HepG2 (cell line): ENCODE measurements at regions not wholly inside any gene's neighbourhood (a gene's known extent, or its start where the extent isn't known, plus 50 kb on each side); places are given as distances from the start of the nearest gene placed in this dataset.

ENCODE experiments used
- CHCHD3 ChIP-seq: sonication (generic); formaldehyde crosslinking; IDR thresholded peaks from 2 replicates; pipeline ENCODE4 v1.8.0; 2022; ENCODE audit warnings: mild to moderate bottlenecking, missing genetic modification reagents, moderate library complexity
- GATAD2A ChIP-seq: IDR thresholded peaks from 2 replicates; pipeline ENCODE4 v1.6.1; 2016
- POLR2G ChIP-seq: fragments of 200-400 bp; formaldehyde crosslinking; IDR thresholded peaks from 2 replicates; pipeline ENCODE4 v1.6.1; 2018; ENCODE audit warnings: mild to moderate bottlenecking, low read depth, low read length, moderate library complexity
- TCF12 ChIP-seq, 2 experiments: fragments of 450-650 bp in 1 of 2; sonication (generic) in 1 of 2; formaldehyde crosslinking in 1 of 2; IDR thresholded peaks; 2 replicates each; pipeline versions ENCODE4 v1.6.1 to v1.8.0; 2017 to 2022; ENCODE audit warnings: antibody characterized with exemption in 1 of 2, mild to moderate bottlenecking in 1 of 2, missing genetic modification reagents in 1 of 2, moderate library complexity in 1 of 2
- ZNF709 ChIP-seq: sonication (generic); formaldehyde crosslinking; IDR thresholded peaks from 2 replicates; pipeline ENCODE4 v1.5.0; 2020; ENCODE audit warnings: mild to moderate bottlenecking, missing genetic modification reagents
- TF ChIP-seq, protein P1 (sequence below): sonication (generic); formaldehyde crosslinking; IDR thresholded peaks from 2 replicates; pipeline ENCODE4; 2020; ENCODE audit warnings: missing genetic modification reagents, mild to moderate bottlenecking, borderline replicate concordance
- TF ChIP-seq, protein P2 (sequence below): sonication (generic); formaldehyde crosslinking; IDR thresholded peaks from 2 replicates; pipeline ENCODE4 v1.5.0; 2020; ENCODE audit warnings: missing genetic modification reagents
- TF ChIP-seq, protein P3 (sequence below): sonication (generic); formaldehyde crosslinking; IDR thresholded peaks from 2 replicates; pipeline ENCODE4 v1.9.0; 2021; ENCODE audit warnings: missing genetic modification reagents, mild to moderate bottlenecking, borderline replicate concordance

DNA sequence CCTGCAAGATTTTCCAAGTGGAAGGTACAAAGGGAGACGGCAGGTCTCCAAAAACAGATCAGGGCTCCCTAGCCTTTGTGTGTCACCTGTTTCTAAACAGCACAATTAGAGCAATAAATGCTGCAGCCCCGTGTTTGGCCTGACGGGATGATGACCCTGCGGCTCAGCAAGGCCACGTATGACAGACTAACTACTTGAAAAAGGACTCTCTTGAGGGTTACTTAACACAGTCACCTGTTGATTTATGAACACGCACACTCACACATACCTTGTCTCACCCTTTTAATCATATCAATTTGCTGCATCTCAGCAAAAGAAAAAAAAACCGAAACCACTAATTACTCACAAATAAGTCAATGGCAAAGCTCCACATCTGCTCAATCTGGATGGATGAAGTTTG, 199.6 kb upstream of the GAS1 start (continued):
- TF ChIP-seq, protein P1, sequence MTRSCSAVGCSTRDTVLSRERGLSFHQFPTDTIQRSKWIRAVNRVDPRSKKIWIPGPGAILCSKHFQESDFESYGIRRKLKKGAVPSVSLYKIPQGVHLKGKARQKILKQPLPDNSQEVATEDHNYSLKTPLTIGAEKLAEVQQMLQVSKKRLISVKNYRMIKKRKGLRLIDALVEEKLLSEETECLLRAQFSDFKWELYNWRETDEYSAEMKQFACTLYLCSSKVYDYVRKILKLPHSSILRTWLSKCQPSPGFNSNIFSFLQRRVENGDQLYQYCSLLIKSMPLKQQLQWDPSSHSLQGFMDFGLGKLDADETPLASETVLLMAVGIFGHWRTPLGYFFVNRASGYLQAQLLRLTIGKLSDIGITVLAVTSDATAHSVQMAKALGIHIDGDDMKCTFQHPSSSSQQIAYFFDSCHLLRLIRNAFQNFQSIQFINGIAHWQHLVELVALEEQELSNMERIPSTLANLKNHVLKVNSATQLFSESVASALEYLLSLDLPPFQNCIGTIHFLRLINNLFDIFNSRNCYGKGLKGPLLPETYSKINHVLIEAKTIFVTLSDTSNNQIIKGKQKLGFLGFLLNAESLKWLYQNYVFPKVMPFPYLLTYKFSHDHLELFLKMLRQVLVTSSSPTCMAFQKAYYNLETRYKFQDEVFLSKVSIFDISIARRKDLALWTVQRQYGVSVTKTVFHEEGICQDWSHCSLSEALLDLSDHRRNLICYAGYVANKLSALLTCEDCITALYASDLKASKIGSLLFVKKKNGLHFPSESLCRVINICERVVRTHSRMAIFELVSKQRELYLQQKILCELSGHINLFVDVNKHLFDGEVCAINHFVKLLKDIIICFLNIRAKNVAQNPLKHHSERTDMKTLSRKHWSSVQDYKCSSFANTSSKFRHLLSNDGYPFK: no peak
- TF ChIP-seq POLR2G (no peak), CHCHD3 (no peak), GATAD2A (no peak), TCF12 (IDR thresholded peaks at IDR 0.05) (no peak), TCF12 (CRISPR knock-in tag; IDR thresholded peaks at IDR 0.05) (no peak), ZNF709 (CRISPR knock-in tag) (no peak)
- TF ChIP-seq, protein P2, sequence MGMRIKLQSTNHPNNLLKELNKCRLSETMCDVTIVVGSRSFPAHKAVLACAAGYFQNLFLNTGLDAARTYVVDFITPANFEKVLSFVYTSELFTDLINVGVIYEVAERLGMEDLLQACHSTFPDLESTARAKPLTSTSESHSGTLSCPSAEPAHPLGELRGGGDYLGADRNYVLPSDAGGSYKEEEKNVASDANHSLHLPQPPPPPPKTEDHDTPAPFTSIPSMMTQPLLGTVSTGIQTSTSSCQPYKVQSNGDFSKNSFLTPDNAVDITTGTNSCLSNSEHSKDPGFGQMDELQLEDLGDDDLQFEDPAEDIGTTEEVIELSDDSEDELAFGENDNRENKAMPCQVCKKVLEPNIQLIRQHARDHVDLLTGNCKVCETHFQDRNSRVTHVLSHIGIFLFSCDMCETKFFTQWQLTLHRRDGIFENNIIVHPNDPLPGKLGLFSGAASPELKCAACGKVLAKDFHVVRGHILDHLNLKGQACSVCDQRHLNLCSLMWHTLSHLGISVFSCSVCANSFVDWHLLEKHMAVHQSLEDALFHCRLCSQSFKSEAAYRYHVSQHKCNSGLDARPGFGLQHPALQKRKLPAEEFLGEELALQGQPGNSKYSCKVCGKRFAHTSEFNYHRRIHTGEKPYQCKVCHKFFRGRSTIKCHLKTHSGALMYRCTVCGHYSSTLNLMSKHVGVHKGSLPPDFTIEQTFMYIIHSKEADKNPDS: no peak
- TF ChIP-seq, protein P3, sequence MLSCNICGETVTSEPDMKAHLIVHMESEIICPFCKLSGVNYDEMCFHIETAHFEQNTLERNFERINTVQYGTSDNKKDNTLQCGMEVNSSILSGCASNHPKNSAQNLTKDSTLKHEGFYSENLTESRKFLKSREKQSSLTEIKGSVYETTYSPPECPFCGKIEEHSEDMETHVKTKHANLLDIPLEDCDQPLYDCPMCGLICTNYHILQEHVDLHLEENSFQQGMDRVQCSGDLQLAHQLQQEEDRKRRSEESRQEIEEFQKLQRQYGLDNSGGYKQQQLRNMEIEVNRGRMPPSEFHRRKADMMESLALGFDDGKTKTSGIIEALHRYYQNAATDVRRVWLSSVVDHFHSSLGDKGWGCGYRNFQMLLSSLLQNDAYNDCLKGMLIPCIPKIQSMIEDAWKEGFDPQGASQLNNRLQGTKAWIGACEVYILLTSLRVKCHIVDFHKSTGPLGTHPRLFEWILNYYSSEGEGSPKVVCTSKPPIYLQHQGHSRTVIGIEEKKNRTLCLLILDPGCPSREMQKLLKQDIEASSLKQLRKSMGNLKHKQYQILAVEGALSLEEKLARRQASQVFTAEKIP: no peak
